Type B pancreatic cell (in vitro differentiated cells): ENCODE measurements at regions not wholly inside any gene's neighbourhood (a gene's known extent, or its start where the extent isn't known, plus 50 kb on each side); places are given as distances from the start of the nearest gene placed in this dataset.

Experiments
- DNase-seq: peaks from one replicate; pipeline ENCODE4 v3.0.0; 2021; ENCODE audit warnings: mixed read lengths; ENCODE audit not compliant: unreplicated experiment; ENCODE audit errors: extremely low spot score
- H3K27ac Mint-ChIP-seq: 2 replicates; pipeline ENCODE4 v1.8.0; 2021; ENCODE audit warnings: mild to moderate bottlenecking, mixed read lengths
- H3K27me3 Mint-ChIP-seq: 2 replicates; pipeline ENCODE4 v1.8.0; 2021; ENCODE audit warnings: mixed read lengths
- H3K36me3 Mint-ChIP-seq: 2 replicates; pipeline ENCODE4 v1.8.0; 2021; ENCODE audit warnings: mixed read lengths
- H3K4me1 Mint-ChIP-seq: one replicate; pipeline ENCODE4 v1.8.0; 2021; ENCODE audit warnings: mixed read lengths; ENCODE audit not compliant: unreplicated experiment
- H3K4me3 Mint-ChIP-seq: 2 replicates; pipeline ENCODE4 v1.8.0; 2021; ENCODE audit warnings: mild to moderate bottlenecking, mixed read lengths
- H3K9me3 Mint-ChIP-seq: 2 replicates; pipeline ENCODE4 v1.8.0; 2021; ENCODE audit warnings: mixed read lengths
- CTCF ChIP-seq: fragments of 200-600 bp; sonication (generic); conservative IDR thresholded peaks from 2 replicates; pipeline ENCODE4 v1.5.0; 2021; ENCODE audit warnings: antibody characterized with exemption, mild to moderate bottlenecking

- Mint-ChIP-seq H3K27me3 (no peaks in the 10 kb centered on the region), H3K4me3 (no peak overlapping the region)
These were observed 53.2 kb upstream of the TFEC start for GRCh38 chr7:116083796-116084195.

GRCh38 chr7:116086547-116087045 lies 56.0 kb upstream of the TFEC start:
- TF ChIP-seq CTCF: no peak
- Mint-ChIP-seq H3K36me3 (no peaks in the 10 kb centered on the region), H3K27me3 (no peaks in the 10 kb centered on the region), H3K4me3 (no peak overlapping the region), H3K9me3 (no peaks in the 10 kb centered on the region), H3K4me1 (no peaks in the 10 kb centered on the region), H3K27ac (no peak overlapping the region)
- DNase-seq: no peak

More at GRCh38 chr7:116083796-116084195, 53.2 kb upstream of the TFEC start:
- TF ChIP-seq CTCF: no peak
- no peak for DNase-seq
- H3K27ac Mint-ChIP-seq: no peak overlapping the region
- H3K4me1 Mint-ChIP-seq: no peaks in the 10 kb centered on the region
- H3K36me3 Mint-ChIP-seq: no peaks in the 10 kb centered on the region
- peaks cover 4% of the 10 kb centered on the region for H3K9me3 Mint-ChIP-seq

- no peaks in the 10 kb centered on the region for H3K4me1 Mint-ChIP-seq
- no peaks in the 10 kb centered on the region for H3K36me3 Mint-ChIP-seq
- no peak for TF ChIP-seq CTCF
These were observed 56.7 kb upstream of the TFEC start for GRCh38 chr7:116087291-116087690.

GRCh38 chr7:116087984-116088383 lies 57.4 kb upstream of the TFEC start:
- no peak for TF ChIP-seq CTCF
- Mint-ChIP-seq H3K36me3 (no peaks in the 10 kb centered on the region), H3K27ac (no peak overlapping the region), H3K4me1 (no peaks in the 10 kb centered on the region), H3K4me3 (no peak overlapping the region), H3K27me3 (no peaks in the 10 kb centered on the region), H3K9me3 (no peaks in the 10 kb centered on the region)
- no peak for DNase-seq

More at GRCh38 chr7:116087291-116087690, 56.7 kb upstream of the TFEC start:
- Mint-ChIP-seq H3K9me3 (no peaks in the 10 kb centered on the region), H3K4me3 (no peak overlapping the region), H3K27ac (no peak overlapping the region), H3K27me3 (no peaks in the 10 kb centered on the region)
- no peak for DNase-seq

- DNase-seq: no peak
- no peaks in the 10 kb centered on the region for H3K4me1 Mint-ChIP-seq
- H3K36me3 Mint-ChIP-seq: no peaks in the 10 kb centered on the region
- H3K27ac Mint-ChIP-seq: no peak overlapping the region
- H3K4me3 Mint-ChIP-seq: no peak overlapping the region
- H3K27me3 Mint-ChIP-seq: no peaks in the 10 kb centered on the region
- TF ChIP-seq CTCF: no peak
- H3K9me3 Mint-ChIP-seq: no peaks in the 10 kb centered on the region
These were observed 58.7 kb upstream of the TFEC start for GRCh38 chr7:116089293-116089692.
